CD1c-positive myeloid dendritic cell (primary cell): ENCODE measurements at regions not wholly inside any gene's neighbourhood (a gene's known extent, or its start where the extent isn't known, plus 50 kb on each side); places are given as distances from the start of the nearest gene placed in this dataset.
A peak's percentile ranks its signal among the peaks of the same experiment; 100 is the strongest.

ENCODE experiments used
- DNase-seq: peaks from one replicate; pipeline ENCODE4 v3.0.0-alpha.2; 2016; ENCODE audit errors: extremely low spot score

DNA sequence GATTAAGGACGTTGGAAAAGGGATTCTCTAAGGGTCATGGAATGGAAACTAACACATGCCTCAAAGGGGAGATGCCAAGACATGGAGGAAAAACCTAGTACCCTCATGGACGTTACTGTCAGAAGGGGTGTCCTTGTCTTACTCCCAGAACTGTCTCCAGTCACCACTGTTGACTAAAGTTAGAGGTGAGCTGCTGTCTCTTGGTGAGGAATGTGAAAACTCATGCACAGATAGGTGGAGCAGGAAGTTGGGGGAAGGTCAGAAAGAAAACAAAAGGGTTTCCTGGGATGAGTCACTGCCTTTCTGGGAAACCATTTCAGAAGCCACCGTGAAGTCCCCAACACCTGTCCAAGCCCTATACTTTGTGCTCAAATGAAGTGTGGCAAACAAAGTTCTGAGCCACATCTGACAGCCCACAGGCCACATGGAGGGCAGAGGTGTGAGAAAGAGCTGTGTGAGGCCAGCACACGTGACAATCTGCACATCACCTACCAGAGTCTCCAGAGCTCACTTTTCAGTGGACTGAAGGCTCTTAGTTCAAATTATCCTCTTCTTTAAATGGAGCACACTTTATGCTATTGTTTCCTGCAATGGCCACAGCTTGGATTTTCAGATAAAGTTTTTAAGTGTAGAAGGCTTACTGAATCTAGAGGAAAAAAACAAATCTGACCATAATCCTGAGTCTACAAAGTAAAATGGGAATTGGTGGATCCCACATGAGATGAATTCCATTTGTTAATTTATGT is 92.9 kb upstream of the EGLN3 start:
- DNase-seq, result no peak

DNA sequence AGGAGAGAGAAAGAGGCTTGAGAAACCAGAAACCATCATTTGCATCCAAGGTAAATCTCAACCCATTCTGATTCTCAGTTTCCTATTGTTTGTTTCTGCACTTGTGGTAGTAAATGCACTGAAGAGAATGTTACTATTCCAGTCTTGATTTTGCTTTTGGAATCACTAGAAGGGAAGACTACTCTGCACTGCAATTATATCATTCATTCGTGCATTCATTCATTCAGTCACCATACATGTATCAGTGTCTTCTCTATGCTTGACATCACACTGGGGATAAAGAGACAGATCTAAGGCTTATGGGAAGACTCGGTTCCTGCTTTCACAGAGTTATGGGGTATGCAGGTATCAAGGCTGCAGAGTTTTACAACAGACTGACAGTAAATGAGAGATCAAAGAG is 90.3 kb upstream of the EGLN3 start:
- DNase-seq, result no peak

DNA sequence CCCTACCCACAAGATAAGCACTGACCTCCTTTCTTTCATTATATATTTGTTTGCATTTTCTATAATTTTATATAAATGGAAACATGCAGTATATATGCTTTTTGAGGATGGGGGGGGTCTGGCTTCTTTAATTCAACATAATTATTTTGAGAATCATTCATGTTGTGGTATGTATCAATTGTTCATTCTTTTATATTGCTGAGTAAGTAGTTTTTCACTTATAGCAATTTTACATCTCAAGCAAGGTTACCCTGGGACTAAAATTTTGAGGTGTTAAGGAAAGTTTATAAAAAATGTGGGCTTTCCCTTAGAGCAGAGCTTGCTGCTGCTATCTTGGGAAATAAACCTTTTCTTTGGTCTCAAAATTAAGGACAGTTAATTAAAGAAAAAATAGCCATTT is 89.9 kb upstream of the EGLN3 start:
- no peak for DNase-seq

DNA sequence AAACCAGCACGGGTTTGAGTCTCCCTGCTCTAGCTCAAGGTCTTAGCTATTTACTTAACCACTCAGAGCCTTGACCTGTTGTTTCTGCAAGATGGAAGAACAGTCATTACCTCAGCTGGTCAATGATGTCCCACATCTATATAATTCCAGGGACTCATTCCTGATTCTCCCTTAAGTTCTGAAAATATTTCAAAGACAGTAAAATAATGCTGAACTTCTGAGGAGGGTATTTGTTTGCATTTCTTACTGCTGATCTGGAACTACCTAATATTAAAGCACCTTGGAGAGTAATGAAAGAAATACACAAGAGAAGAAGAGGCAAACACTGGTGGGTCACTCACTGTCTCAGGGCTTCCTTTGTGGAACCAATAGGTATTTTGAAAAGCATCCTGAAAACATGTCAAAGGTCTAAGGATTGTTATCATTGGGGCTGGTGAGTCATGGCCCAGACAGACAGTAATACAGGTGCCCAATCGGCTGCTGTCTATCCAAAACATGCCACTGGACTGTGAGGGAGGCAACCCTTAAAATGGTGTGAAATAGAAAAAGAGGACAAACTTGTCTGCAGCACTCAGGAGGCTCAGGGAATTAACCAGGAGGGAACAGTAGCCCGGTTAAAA is 88.7 kb upstream of the EGLN3 start:
- no peak for DNase-seq

DNA sequence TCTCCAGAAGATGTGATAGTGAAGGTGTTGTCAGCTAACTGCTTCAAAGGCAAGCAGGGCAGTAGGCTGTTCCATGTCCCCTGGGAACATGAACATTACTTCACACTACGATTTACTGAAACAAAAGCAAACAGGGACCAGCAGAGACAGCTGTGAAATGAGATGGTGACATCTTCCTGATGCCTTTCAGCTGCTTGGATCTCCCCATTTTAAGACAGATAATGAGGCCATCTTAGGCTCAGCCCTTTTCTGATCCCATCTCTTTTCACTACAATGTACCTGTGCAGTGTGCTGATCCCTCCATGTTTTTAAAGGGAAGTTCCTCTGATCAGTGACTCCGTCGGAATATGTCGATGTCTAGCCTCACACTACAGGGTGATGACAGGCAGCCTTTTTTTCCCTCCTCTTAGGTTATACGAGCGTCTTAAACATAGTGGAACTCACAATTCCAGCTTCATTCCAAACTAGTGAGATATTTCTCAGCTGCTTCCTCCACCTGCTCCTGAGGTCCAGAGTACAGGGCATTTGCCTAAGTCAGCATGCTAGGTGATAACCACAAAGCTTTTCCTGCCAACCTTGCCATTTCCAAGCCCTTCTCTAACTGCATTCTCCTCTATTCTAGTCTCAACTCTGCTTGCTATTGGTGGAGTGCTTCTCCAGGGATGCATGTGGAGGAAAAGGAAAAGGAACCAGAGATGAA is 87.6 kb upstream of the EGLN3 start:
- no peak for DNase-seq

DNA sequence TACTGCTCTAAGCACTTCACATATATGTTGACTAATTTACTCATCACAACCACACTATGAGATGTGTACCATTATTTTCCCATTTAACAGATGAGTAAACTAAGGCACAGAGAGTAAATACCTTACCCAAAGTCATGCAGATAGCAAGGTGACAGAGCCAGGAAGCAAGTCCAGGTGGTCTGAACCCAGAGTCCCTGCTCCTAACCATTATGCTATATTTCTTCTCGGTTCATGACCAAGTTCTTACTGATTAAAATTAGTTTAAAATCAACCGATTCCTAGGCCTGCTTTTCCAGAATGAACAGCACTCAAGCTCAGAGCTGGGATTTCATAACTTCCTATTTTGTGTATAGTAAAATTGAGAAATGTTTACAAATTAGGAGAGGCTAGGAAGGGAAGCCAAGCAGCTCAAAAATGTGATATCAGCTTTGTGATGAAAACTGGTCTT is 85.5 kb upstream of the EGLN3 start:
- peak; percentile 41 for DNase-seq

DNA sequence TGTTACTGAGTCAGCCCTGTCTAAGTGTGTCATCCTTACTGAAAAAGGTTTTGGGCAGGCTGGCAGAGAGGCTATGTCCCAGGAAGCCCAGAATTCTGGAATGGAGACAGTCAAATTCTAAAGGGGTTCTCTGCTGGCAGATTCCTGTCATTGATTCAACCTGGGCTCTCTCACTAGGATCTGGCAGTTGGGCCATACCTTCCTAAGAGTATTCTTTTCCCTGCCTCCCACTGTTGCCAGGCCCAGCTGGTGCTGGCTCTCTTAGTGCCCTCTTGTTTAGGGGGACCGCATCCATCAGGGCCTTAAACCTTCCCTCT is 85.0 kb upstream of the EGLN3 start:
- no peak for DNase-seq

DNA sequence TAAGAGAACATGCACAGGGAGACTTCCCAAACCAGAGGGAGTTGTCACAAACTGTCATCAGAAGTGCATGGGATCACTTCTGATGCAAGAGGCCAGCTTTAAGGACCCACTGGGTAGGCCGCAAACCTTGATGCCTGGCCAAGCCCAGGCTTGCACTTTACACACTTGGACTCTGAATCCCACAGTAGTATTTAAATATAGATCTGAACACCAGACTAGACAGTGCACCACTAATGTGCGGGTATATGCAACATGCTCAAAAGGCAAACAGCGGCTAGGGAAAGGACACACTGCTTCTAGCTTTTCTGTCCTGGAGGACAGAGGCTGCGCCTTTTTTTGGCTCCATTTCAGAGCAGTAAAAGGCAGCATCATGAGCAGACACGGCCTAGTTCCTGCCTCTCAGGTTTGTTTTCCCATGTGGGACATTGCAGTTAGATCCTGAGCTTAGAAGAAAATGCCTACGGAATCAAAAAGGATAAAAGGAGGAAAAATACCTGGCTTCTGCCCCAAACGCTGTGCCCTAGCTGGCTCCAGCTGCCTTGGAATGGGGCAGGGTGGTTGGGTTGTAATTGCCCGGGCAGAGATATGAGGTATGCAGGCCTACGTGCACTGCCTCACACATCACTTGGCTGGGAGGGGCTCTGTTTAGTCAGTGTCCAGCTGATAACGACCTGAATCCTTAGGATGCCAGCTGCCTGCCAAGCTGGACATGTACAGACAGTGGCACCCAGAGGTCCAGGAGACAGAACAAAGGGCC is 84.5 kb upstream of the EGLN3 start:
- no peak for DNase-seq

DNA sequence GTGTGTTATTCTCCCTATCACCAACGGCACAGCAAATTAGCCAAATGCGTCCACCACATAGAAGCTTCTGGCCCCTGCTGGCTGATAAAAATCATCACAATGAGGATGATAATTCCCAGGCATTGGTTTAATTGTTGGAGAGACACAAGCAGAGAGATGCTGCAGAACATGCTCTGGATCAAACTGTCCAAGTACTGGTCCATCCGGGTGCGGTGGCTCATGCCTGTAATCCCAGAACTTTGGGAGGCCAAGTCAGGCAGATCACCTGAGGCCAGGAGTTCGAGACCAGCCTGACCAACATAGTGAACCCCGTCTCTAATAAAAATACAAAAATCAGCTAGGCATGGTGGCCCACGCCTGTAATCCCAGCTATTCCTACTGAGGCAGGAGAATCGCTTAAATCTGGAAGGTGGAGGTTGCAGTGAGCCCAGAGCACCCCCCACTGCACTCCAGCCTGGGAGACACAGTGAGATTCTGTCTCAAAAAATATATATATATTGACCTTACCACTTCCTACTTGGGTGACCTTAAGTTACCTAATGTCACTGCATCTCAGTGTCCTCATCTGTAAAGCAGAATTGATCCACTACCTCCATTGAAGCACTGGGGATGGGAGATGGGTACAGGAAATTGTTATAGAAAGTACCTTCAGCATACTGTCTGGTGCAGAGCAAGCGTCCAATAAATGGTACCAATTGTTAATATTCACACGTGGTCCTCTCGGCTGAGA is 83.7 kb upstream of the EGLN3 start:
- no peak for DNase-seq

DNA sequence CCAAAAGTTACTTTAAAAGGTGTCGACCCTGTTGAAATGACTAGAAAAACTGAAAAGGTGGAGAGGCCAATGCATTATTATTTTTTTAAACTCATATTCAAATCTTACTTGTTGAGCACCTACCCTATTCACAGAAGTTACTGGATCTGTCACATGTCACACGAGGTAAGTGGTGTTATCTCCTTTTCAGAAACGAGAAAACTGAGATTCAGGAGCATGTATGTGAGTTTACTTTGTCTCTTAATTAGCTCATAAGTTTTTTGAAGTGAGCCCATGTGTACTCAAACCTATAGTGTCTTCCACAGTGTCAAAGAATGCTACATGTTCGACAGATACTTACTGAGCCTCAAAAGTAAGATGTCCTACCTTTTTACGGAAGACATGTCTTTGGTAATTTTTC is 81.8 kb upstream of the EGLN3 start:
- no peak for DNase-seq

DNA sequence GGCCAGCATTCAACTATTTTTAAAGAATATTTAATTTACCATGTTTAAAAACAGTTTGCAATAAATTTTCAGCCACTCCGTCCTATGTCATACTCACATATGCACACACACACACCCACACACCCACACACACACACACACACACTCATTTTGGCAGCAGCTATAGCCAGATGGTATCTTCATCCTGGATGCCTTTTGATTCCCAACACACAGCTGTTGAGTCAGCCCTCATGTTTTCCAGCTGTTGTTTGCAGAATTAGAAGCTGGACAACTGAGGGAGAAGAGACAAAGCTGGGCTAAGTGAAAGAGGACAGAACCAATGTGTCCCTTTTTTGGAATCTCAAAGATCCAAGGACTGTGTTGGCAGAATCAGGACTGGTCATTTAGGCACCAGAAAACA is 80.0 kb upstream of the EGLN3 start:
- no peak for DNase-seq

DNA sequence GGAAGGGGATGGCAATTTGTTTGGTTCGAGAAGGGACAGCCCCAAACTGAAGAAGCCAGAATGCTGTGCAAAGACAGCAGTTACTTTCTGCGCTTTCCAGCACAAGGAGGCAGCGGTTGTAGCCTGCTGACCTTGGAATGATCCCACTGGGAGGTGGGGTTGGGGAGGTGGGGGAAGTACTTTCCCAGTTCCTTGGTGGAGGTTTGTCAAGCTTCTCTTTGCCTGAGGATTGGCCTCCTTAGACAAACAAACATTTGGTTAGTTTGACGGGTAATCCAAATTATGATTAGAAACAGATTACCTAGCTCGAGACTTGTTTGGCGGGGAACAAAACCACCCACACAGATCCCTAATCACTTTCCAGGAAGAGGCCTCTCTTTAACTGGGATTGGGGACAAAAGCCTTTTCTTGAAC is 79.1 kb upstream of the EGLN3 start:
- DNase-seq, result no peak

DNA sequence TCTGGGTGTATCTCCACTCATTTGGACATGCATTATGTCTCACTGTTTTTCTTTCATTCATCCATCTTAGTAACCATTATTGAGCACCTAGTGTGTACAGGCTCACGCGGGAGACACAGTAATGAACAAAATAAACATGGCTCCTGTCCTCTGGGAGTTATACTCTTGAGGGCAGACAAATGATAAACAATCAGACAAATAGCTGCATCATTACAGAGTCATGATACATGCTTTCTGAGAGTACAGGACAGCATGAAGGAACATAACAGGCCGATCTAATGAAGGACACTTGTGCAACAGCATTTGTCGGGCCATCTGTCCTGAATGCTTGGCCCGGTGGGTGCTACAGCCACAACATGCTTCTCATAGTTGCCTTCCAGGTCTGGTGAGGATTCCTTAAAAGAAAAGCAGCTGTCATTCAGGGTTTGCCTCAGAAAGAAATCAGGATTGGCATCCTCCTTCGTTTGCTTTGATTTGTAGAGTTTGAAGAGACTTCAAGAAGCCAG is 77.2 kb upstream of the EGLN3 start:
- no peak for DNase-seq

DNA sequence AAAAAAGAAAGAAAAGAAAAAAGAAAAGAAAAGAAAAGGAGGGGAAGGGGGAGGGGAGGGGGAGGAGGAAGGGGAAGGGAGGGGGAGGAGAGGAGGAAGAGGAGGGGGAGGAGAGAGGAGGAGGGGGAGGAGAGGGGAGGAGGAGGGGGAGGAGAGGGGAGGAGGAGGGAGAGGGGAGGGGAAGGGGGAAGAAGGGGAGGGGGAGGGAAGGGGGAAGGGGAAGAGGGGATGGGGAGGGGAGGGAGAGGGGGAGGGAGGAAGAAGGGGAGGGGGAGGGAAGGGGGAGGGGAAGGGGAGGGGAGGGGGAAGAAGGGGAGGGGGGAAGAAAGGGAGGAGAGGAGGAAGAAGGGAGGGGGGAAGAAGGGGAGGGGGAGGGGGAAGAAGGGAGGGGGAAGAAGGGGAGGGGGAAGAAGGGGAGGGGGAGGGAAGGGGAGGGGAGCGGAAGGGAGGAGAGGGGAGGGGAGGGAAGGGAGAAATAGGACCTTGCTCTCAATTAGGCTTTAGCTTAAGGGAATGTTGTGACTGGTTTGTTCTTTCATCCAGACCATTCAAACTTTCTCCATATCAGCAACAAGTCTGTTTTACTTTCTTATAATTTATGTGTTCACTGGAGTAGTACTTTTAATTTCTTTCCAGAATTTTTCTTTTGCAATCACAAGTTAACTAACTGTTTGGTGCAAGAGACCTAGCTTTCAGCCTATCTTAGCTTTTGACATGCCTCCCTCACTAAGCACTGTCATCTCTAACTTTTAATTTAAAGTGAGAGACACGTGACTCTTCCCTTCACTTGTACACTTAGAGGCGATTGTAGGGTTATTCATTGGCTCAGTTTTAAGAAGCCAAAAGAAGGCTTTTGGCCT is 76.5 kb upstream of the EGLN3 start:
- DNase-seq, result no peak

DNA sequence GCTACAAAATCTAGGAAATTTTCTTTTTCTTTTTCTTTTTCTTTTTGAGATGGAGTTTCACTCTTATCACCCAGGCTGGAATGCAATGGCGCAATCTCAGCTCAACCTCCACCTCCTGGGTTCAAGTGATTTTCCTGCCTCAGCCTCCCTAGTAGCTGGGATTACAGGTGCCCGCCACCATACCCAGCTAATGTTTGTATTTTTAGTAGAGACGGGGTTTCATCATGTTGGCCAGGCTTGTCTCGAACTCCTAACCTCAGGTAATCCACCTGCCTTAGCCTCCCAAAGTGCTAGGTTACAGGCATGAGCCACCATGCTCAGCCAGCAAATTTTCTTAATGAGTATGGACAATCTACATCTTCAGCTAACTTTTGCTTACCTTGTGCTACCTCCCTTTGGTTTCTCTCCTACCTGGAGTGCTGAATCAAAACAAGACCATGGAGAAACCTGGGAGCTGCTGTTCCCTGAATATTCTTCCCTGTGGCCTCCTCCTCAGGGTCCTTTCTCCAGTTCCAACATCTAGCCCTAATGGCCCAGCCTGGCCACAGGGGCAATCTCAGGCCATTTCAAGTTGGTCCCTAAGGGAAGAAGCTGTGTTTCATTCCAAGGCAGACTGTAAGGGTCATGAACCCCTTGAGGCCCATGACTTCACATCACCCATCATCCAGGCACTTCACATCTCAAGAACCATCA is 74.6 kb upstream of the EGLN3 start:
- no peak for DNase-seq

DNA sequence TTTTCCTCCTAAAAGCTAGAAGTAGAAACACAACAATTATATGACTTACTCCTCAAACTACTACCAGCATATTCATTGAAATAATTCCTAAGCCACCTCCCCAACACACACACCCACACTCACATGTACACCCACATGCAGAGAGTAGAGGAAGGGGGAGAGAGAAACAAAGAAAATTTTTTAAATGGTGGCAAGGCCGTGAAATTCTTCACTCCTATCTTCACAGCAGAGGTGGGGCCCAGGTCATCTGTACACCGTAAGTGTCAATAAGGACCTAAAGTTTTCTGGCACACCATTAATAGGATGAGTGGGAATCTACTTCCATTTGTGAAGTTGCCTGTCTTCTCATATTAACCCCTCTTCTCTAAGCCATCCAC is 73.9 kb upstream of the EGLN3 start:
- no peak for DNase-seq

DNA sequence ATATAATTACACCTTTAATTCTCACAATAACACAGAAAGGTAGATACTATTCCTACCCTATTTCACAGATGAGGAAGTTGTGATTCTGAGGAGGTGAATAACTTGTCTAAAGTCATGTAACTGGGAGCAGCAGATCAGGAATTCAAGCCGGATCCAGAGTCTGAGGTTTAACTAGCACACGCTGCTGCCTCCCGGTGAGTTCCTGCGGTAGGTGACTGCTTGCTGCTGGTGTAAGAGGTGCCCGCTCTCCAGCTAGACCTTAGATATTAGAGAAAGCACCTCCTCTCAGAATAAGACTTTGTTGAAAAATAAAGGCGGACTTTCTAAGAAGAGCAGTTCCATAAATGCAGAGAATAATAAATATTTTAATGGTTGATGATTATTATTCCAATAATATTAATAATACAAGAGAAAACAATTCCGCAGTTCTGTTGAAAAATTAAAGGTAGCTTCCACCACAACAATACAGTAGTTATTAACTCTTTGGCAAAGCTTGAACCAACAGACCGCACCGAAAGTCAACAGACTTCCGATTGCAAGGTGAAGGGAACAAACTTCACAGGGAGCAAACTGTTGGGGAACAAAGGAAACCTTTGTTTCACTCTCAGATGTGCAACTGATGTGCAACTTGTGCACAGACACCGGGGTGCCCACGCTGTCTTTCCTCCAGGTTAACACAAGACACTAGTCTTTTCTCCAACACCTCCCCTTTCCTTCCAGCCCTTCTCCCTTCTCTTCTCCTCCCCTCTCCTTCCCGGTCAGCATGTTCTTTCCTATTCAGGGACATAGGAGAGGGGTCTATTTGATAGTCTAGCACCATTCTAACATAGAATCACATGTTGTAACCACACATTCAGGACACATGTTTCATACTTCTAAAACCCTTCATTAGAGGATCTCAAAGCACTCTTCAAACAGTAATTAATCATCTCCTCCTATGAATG is 73.2 kb upstream of the EGLN3 start:
- DNase-seq, result no peak

DNA sequence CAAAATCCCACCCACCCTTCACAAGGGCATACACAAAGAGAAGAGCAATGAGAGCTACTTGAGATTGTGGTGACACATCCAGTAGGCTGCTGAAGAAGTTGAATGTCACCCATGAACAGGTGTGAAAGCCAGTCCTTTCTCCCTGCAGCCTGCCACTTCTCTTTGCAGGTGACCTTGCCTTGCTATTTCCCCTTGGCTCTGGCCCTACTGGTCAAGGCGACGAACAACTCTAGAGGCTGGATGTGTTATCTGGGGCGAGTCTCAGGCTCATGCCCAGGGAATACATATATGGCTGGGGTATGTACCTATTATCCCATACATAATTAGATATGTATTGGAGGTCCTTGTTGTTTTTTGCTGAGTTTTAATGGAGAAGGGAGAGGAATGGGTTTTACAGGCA is 70.2 kb upstream of the EGLN3 start:
- DNase-seq, result no peak

DNA sequence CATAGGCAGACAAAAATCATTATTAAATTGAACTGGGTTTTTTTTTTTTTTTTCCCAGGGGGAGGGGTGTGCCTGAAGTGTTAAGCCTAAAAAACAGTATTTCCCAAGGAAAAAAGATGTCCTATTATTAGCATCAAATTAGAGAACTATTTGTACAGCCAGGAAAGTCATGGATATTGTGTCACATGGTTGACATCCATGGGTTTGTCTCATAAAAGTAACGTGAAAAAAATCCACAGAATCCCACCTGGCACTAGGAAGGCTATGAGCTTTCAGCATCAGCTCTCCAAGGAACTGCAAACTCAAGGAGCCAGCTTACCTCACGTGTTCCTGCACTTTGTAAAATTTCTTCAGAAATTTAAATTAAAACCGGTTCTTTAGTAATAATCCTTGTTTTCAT is 69.1 kb upstream of the EGLN3 start:
- no peak for DNase-seq
